ENCODE measurements at regions not wholly inside any gene's neighbourhood (a gene's known extent, or its start where the extent isn't known, plus 50 kb on each side); places are given as distances from the start of the nearest gene placed in this dataset.
"Not testable (repeated sequence)": the region's sequence is repeated elsewhere in the genome, so short reads cannot be mapped to it uniquely, and the experiment has no call there.

DNA sequence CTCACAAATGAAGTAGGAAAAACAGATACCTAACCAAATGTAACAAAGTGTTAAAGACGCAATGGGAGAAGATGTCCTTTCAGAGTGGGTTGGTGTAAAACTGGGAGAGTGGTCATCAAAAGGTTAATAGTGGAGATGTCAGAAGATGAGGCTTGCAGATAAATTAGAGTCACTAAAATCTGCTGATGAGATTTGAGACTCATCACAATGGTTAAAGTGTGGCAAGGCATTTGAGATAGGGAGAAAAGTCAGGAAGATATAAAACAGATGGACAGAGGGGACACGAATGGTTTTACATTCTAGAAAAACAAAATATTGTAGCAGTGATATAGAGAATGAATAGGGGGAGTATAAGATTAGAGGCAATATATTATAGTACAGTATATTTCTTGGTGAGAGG is 406.0 kb upstream of the SEMA6A start:
- DNase-seq, result no peak

DNA sequence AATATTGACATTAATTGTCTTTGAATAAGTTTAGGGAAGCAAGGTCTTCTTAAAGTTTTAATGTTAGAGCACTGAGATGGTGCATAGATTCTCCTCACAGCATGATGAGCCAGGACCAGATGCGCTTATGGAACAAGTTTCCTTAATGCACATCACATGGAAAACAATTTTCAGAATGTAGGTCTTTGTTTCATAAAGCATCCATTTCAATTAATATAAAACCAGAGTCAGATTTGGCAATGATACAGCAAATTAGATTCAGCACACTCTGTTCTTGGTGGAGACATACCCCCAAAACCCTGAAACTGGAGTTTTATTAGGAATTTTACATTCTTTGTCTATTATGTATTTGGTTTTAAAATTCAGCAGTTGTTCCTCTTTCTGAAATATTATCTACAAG is 402.1 kb upstream of the SEMA6A start:
- DNase-seq, result no peak

DNA sequence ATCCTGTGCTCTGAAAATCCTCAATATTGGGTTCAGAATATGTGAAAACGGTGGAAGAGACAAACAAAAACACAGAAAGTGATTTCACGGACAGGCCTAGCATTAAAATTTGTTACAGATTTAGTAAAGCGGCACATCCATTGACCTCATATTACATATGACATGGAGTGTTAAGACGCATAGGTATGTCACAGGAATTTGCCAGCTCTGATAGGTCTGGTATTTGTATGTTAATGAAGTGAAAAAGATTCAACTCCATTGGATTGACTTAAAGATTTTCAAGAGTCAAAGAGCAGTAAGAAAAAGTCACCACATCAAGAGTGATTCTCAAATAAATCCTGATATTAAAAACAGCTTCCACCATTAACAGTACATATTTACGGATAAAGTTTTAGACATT is 396.5 kb upstream of the SEMA6A start:
- DNase-seq, result no peak

DNA sequence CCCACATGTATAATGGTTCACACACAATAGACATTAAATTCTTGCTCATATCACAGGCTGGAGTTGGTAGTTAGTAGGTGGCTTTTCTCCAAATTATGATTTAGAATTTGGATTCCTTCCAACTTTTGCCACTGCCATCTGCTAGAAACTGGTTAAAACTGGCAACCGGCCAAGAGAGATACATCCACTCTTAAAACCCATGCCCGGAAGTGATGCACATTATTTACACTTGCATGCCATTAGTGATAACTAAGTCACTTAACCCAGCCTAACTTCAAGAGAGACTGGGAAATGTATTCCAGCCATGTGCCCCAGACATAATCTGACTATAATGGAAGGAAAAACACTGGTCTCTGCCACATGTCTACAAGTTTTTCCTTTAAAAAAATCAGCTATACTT is 395.7 kb upstream of the SEMA6A start:
- no peak for DNase-seq

DNA sequence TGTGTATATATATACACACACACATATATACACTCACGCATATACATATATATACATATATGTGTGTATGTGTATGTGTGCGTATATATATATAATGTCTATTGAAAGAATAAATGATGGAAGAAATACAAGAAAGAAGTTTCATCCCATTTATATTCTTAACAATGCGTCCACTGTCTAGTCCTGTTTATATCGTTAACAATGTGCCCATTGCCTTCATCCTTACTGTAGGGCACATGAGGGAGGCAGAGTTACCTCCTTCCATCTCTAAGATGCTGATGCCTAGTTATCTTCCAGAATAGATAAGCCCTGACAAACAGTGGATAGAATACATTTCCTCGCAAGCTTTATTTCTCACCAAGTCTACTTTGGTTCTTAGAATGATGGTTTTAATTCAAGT is 389.8 kb upstream of the SEMA6A start:
- DNase-seq, result no peak

DNA sequence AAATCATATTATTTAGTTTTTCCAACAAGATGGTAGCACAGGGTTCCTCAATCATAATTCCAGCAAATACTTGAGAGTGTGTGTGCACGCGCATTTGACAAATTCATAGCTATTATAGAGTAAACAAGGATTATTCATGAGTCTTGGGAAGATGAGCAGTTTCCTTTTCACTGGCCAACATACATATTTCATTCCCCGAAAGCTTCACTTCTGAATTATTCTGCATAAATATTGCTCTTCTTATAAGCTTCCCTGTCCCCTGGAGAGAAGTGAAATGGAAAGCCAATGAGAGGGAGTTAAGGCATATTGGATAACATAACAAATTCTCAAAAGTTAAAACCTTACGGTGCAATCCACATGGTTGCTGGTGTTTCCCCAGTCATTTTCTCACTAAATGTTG is 386.4 kb upstream of the SEMA6A start:
- DNase-seq, result no peak

DNA sequence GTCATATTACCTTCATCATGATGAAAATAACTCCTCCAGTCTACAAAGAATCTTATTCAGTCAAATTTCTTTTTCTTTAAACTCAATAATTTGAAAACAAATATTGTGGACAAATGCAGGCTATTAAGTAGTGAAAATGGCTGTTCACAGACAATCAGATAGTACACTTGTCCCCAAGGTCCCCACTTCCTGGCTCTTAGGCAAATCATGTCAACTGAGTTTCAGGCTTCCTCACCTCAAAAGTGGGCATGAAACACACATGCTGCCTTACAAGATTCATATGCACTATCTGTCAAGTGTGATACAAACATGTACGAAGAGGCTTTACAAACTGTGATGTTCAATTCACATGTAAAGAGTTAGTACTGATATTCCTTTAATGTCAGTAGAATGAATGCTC is 385.2 kb upstream of the SEMA6A start:
- DNase-seq, result no peak

DNA sequence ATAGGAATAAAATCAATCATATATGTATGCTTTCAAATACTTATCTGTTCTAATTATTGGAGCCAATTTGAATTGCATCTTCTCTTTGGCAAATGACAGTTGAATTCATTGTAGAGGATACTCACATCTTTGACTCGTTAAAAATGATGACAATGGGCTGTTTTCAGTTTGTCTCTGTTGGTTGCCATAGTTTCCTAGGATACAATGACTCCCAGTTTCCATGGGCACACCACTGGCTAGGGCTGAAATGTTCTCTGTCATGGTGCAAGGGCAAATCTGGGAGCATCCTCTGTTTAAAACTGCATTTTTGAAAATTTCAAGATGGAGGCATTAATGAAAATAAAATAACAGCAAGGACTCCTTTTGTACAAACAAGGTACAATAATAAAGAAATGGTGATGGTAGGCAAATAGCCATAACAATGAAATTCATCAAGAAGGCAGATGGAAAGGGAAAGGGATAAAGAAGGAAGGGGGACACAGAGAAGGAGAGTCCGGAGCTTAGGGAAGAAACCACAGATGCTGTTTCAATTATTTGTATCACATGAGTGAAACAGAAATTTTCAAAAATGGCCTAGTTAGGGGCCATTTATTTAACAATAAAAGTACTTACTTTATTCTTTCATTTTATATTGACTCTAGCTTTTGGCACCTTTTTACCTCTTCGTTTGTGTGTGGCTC is 378.8 kb upstream of the SEMA6A start:
- no peak for DNase-seq

DNA sequence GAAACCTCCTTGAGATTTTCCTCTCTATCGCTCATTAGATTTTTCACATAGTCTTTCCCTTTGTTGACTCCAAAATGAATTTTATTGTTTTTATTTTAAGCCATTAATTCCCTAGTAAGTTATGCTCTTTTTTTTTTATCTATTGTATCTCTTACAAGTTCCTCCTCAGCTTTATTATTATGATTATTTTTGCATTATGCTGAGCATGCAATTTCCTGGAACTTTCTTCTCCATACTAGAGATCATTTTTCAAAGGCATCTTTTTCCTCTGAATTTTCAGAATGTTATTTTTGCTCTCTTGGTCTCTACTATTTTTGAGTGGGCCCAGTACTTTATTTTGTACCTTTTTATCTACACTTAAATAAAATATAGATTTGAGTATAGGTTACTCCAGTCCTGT is 376.6 kb upstream of the SEMA6A start:
- no peak for DNase-seq

DNA sequence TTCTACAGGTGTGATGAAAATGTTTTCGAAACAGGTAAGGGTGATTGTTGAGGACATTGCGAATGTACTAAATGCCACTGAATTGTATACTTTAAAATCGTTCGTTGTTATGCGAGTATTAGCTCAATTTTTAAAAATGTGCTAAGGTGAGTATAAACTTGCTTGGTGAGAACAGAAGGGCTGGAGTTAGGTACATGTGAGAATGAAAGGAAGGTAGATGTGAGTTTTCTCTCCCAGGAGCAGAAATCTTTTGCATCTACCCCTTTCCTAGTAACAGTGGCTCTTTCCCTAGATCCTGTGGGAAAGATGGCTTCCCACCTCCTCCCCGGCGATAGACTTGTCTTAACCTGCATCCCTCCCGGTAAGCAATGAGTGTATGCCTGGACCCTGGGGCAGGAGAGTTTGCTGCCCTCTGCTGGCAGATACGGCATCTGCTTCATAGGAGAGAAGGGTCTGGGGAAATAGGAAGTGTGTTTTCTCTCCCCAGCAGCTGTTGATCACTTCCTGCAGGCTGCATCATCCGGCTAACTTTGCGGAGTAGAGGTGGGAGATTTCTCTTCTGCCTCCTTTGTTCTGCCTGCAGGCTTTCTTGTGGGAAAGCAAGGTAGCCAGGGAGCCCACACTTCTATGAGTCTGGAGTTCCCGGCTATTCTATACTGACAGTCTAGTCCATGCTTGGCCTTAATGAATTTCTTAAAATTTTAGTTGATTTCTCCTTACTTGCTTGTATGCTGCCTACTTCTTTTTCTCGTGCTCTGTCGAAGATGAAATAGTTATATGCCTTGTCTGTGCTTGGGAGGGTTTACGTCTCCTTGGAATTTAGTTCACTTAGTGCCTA is 373.3 kb upstream of the SEMA6A start:
- peak; percentile 22 for DNase-seq

DNA sequence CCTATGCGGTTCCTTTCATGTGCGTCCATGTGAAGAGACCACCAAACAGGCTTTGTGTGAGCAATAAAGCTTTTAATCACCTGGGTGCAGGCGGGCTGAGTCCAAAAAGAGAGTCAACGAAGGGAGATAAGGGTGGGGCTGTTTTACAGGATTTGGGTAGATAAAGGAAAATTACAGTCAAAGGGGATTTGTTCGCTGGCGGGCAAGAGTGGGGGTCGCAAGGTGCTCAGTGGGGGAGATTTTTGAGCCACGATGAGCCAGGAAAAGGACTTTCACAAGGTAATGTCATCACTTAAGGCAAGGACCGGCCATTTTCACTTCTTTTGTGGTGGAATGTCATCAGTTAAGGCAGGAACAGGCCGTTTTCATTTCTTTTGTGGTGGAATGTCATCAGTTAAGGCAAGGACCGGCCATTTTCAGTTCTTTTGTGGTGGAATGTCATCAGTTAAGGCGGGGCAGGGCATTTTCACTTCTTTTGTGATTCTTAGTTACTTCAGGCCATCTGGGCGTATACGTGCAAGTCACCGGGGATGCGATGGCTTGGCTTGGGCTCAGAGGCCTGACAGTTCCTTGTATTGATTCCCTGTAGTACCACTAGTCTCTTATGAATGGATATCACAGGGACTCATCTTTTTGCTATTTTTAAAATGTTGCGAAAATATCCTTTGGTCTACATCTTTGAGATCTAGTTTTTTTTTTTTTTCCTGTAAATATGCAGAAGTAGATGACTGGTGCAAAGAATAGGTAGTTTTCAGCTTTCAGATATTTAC is 371.2 kb upstream of the SEMA6A start:
- not testable (repeated sequence) for DNase-seq

DNA sequence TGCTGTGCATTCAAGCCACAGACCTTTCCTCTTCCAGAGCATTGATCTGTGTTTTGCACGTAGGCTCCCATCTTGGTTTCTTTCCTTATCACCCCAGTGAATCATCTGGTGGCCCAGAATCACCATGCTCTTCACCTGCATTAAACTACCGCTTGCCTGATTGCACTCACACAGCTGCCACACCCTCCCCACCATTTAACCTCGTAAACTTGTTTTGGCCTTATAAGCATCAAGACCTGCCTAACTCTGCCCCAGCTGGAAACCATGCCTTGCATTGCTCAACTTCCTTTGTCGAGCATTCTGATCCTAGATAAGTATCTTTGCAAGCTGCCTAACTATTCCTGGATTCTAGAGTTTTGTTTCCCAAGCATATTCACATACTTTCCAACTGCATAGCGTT is 369.6 kb upstream of the SEMA6A start:
- DNase-seq, result no peak

DNA sequence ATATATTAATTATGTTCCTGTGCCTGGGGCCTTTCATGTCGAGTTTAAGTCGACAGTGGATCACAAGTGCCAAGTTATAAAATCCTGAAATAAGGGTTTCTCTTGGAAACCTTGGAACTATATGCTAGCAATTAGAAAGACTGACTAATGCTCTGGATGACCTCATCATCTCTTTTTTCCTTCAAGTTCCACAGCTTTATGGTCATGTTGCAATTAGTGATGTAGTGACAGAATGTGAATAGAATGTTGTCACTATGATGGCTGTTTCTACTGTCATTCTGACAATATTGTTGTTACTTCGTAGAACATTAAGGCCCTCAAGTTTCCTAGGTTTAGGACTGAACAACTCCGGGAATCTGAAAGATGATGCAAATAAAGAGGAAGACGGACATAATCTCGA is 368.0 kb upstream of the SEMA6A start:
- no peak for DNase-seq

DNA sequence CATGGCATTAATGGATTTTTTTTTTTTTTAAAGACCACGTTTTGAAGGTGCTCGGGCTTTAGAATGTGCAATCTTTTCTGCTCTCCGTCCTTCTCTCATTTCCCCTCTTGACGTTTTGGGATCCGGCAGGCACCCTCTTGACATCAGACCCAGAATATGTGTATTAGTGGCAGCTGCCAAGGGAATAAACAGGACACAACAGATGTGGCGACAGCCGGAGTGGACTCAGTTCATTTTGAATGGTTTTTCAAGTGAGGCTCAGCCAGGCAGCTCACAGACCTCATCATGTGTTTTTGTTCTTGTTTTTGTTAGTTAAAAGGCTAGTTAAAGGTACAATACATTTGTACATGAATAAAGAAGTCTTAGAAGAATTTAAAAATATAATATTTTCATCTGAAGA is 365.0 kb upstream of the SEMA6A start:
- no peak for DNase-seq

DNA sequence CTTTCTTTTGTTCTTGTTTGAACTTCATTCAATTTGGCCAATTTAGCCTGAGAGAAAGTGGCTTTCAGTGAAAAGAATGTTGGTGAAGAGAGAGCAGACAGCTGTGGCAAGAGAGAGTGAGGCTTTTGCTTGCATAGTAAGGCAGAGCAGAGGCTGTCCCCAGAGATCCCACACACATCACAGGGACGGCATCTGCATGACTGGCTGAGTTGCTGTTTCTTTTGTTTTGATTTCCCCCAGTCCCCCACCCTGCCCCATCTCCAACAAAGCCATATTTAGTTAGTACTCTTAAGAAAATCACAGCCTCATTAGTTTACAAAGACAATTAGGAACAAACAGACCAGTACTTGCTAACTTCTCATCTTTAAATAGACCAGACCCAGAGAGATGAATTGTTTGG is 363.9 kb upstream of the SEMA6A start:
- no peak for DNase-seq

DNA sequence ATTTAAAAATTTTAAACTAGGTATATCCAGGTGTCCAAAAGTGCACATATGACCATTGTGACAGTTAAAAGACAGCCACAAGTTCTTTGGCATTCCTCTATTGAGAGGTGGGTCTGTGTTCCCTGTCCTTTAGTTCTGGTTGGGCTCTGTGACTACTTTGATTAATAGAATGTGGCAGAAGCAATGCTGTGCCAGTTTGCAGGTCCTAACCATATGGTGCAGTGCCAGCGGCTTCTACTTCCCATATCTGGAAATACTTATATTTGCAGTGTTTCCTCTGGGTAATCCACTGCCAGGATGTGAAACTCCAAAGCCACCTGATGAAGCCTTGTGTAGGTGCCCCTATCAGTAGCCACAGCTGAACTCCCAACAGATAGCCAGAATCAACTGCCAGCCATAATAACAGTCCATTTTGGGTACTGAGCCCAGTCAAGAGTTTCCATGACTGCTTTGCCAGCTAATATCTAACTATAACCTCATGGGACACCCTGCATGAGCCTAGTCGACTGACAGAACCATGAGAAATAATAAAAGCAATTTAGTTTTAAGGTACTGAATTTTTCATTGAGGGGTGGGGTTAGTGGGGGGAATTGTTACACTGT is 361.0 kb upstream of the SEMA6A start:
- no peak for DNase-seq

DNA sequence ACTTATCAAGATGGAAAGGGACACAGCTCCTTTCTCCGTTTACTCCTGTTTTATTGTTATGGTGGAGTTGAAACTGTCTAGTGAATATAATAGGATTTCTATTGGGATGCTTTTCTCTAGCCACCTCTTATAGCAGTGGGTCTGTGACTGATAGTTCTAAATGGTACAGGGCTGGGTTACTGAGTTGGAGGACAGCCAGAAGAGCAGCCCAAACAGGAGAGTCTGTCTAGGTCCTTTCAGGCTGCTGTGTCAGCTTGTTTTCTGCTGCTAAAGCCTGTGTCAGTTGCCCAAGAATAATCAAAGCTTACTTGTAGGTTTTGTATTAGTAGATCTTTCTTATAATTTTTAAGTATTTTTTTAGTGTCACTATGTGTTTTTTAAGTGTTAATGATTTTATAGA is 356.0 kb upstream of the SEMA6A start:
- no peak for DNase-seq

DNA sequence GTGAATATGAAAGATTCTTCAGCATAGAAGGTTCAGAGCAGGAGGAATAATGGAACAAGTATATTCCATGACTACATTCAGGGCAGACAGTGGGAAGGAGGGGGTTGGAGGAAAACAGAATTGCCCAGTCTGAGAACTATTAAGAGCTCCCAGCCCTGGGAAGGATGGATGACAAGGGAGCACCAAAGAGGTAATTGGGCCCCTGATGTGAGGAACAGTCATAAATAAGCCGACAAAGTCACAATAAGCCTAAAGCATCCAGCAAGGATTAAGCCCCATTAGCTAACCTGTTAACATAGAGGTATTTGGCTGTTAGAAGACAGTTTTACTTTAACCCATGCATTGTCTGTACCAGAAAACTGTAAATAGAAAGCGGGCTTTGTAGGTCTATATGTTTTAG is 348.7 kb upstream of the SEMA6A start:
- DNase-seq, result no peak

DNA sequence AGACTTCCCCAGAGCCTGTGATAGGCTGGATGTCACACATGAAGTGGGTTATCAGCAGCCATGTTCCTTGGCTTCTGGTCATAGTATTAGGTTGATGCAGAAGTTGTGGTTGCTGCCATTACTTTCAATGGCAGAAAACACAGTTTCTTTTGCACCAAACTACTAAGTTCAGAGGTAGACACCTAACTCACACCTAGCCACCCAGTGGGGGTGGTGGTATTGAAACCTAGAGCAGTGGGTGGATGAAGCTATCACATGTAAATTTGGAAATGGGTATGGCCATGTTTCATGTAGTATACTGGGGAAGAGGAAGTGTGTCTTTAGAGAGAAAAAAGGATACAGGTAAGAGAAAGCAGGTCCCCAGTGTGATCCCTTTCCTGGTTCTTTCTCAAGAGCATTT is 347.9 kb upstream of the SEMA6A start:
- no peak for DNase-seq

DNA sequence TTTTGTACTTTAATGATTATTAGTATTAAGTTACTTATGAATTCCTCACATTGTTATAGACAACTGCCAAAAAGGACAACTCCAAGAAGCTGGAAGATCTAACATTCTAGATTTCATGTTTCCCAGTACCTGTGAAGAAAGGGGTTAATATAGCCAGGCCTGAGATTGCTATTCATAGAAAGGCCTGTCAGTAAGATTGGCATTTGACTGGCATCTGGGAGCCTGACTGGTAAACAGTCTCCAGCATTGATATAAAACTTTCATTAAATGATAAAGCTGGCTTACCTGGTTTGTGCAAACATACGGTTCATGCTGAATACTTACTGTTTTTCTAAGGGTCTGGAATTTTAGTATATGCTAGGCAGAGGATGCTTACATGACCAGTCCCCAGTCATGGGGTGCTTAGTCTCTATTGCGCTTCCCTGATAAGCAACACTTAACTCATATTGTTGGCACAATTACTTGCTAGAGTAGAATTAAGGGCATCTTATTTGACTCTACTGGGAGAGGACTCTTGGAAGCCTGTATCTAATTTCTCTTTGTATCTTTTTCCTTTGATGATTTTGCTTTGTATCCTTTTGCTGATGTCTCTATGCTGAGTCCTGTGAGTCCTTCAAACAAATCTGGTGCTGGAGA is 340.4 kb upstream of the SEMA6A start:
- DNase-seq, result no peak

DNA sequence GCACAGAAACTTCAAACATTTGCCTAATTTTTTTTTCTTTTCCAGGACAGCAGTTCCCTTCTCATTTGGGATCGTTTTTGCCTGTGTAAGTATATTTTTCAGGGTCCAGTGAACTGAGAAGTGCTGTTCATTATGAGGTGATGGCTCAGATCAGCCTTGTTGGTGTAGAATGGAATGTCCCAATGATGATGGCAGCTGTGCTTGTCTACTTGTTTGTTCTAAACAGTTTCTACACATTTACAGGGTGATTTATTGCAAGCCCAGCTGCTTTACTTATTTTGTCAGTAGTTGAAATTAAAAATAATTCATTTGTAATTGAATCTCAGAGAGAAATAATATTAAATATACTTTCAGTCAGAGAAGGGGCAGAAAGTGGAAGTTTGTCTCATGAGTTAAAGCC is 337.6 kb upstream of the SEMA6A start:
- DNase-seq, result no peak

DNA sequence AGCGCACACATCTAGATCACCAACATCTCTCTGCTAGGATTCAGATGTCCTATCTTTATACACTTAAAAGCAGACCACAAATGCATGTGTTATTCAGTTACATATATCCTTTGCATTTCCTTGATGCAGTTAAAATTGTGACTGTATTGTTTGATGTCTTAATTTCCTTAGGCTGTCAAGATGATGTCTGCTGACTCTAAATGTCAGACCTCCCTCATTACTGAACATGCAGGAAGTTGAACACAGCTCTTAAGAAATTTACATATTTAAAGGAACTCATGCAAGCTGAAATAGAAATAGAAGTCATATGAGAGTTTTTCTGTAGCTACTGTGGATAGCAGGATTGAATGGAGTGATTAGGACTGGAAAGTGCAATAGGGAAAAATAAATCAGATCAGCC is 336.5 kb upstream of the SEMA6A start:
- no peak for DNase-seq

DNA sequence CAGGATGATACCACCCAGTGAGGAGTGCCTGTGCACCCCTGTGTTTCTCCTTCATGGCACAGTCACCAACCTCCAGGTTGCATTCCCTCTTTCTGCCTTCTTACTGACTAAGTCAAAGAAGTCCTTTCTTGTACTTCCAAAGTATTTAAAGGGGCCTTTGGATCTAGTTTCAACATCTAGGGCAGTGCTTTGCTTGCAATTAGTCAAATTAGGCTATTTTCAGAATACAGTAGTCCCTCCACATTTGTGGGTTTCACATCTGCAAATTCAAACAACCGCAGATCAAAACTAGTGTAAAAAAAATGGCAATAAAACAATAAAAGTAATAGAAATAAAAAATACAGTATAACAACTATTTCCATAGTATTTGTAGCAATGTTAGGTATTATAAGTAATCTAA is 333.9 kb upstream of the SEMA6A start:
- DNase-seq, result no peak

Measured in NCI-H2107 (cell line).